ENCODE measurements at regions not wholly inside any gene's neighbourhood (a gene's known extent, or its start where the extent isn't known, plus 50 kb on each side); places are given as distances from the start of the nearest gene placed in this dataset.
A peak's percentile ranks its signal among the peaks of the same experiment; 100 is the strongest.

GRCh38 chr22:17318817-17319216, 50.4 kb upstream of the CECR2 start:
- DNase-seq: no peak

GRCh38 chr22:17315310-17315709, 54.0 kb upstream of the CECR2 start:
- H3K27me3 ChIP-seq (ENCODE audit: control insufficient read depth, insufficient read depth, low read length): no peaks in the 10 kb centered on the region
- no peak for FAIRE-seq

More at GRCh38 chr22:17318817-17319216, 50.4 kb upstream of the CECR2 start:
- no peak for TF ChIP-seq CTCF (IDR thresholded peaks at IDR 0.05; ENCODE audit: borderline replicate concordance, extremely low read depth, insufficient read depth)
- H3K4me3 ChIP-seq (ENCODE audit: low read length in 3 of 3): no peak overlapping the region
- intact Hi-C loops (cut with DNase I): no loop called here
- H3K9ac ChIP-seq (ENCODE audit: low read length in 3 of 3): no peak overlapping the region
- FAIRE-seq: no peak
- H3K36me3 ChIP-seq (ENCODE audit: control insufficient read depth in 2 of 3, insufficient read depth in 3 of 3, low read length in 3 of 3): no peaks in the 10 kb centered on the region
- H3K4me1 ChIP-seq (ENCODE audit: control insufficient read depth in 2 of 3, insufficient read depth in 2 of 3, low read depth in 1 of 3, low read length in 3 of 3): peaks cover 0 to 2% (median 0%) of the 10 kb centered on the region in 3 donors
- no peaks in the 10 kb centered on the region for H3K9me3 ChIP-seq (ENCODE audit: control insufficient read depth in 2 of 3, insufficient read depth in 1 of 3, low read length in 3 of 3)
- H3K27me3 ChIP-seq (ENCODE audit: control insufficient read depth, insufficient read depth, low read length): no peaks in the 10 kb centered on the region
- H3K27ac ChIP-seq (ENCODE audit: low read depth in 2 of 2, low read length in 2 of 2): no peak overlapping the region

GRCh38 chr22:17314487-17314886, 54.8 kb upstream of the CECR2 start:
- Histone ChIP-seq H3K36me3 (ENCODE audit: control insufficient read depth in 2 of 3, insufficient read depth in 3 of 3, low read length in 3 of 3) (no peaks in the 10 kb centered on the region), H3K4me3 (ENCODE audit: low read length in 3 of 3) (no peak overlapping the region), H3K27ac (ENCODE audit: low read depth in 2 of 2, low read length in 2 of 2) (no peak overlapping the region), H3K27me3 (ENCODE audit: control insufficient read depth, insufficient read depth, low read length) (no peaks in the 10 kb centered on the region), H3K9ac (ENCODE audit: low read length in 3 of 3) (no peak overlapping the region), H3K4me1 (ENCODE audit: control insufficient read depth in 2 of 3, insufficient read depth in 2 of 3, low read depth in 1 of 3, low read length in 3 of 3) (peaks cover 0 to 2% (median 0%) of the 10 kb centered on the region in 3 donors), H3K9me3 (ENCODE audit: control insufficient read depth in 2 of 3, insufficient read depth in 1 of 3, low read length in 3 of 3) (no peaks in the 10 kb centered on the region)
- intact Hi-C loops (cut with DNase I): no loop called here
- DNase-seq (peak in 2 of 5 donors; percentile 58 to 65), FAIRE-seq (no peak)
- TF ChIP-seq CTCF (IDR thresholded peaks at IDR 0.05; ENCODE audit: borderline replicate concordance, extremely low read depth, insufficient read depth): no peak

More at GRCh38 chr22:17315310-17315709, 54.0 kb upstream of the CECR2 start:
- no peaks in the 10 kb centered on the region for H3K9me3 ChIP-seq (ENCODE audit: control insufficient read depth in 2 of 3, insufficient read depth in 1 of 3, low read length in 3 of 3)
- intact Hi-C loops (cut with DNase I): no loop called here
- DNase-seq: no peak
- no peaks in the 10 kb centered on the region for H3K36me3 ChIP-seq (ENCODE audit: control insufficient read depth in 2 of 3, insufficient read depth in 3 of 3, low read length in 3 of 3)
- no peak overlapping the region for H3K9ac ChIP-seq (ENCODE audit: low read length in 3 of 3)
- no peak for TF ChIP-seq CTCF (IDR thresholded peaks at IDR 0.05; ENCODE audit: borderline replicate concordance, extremely low read depth, insufficient read depth)
- H3K27ac ChIP-seq (ENCODE audit: low read depth in 2 of 2, low read length in 2 of 2): no peak overlapping the region
- peaks cover 0 to 2% (median 0%) of the 10 kb centered on the region in 3 donors for H3K4me1 ChIP-seq (ENCODE audit: control insufficient read depth in 2 of 3, insufficient read depth in 2 of 3, low read depth in 1 of 3, low read length in 3 of 3)
- H3K4me3 ChIP-seq (ENCODE audit: low read length in 3 of 3): no peak overlapping the region

- Histone ChIP-seq H3K36me3 (ENCODE audit: control insufficient read depth in 2 of 3, insufficient read depth in 3 of 3, low read length in 3 of 3) (no peaks in the 10 kb centered on the region), H3K27ac (ENCODE audit: low read depth in 2 of 2, low read length in 2 of 2) (no peak overlapping the region), H3K4me1 (ENCODE audit: control insufficient read depth in 2 of 3, insufficient read depth in 2 of 3, low read depth in 1 of 3, low read length in 3 of 3) (peaks cover 0 to 2% (median 0%) of the 10 kb centered on the region in 3 donors), H3K9me3 (ENCODE audit: control insufficient read depth in 2 of 3, insufficient read depth in 1 of 3, low read length in 3 of 3) (no peaks in the 10 kb centered on the region), H3K9ac (ENCODE audit: low read length in 3 of 3) (no peak overlapping the region), H3K4me3 (ENCODE audit: low read length in 3 of 3) (no peak overlapping the region), H3K27me3 (ENCODE audit: control insufficient read depth, insufficient read depth, low read length) (no peaks in the 10 kb centered on the region)
- no peak for FAIRE-seq
- intact Hi-C loops (cut with DNase I): no loop called here
- no peak for TF ChIP-seq CTCF (IDR thresholded peaks at IDR 0.05; ENCODE audit: borderline replicate concordance, extremely low read depth, insufficient read depth)
- DNase-seq: peak in 2 of 5 donors; percentile 36 to 48
Measured at GRCh38 chr22:17313626-17314025, 55.6 kb upstream of the CECR2 start.

All from kidney (tissue), 13 donors.